ENCODE measurements at regions not wholly inside any gene's neighbourhood (a gene's known extent, or its start where the extent isn't known, plus 50 kb on each side); places are given as distances from the start of the nearest gene placed in this dataset.

GRCh38 chr5:84874196-84874595 is 489.5 kb upstream of the EDIL3 start:
- TF ChIP-seq CTCF (IDR thresholded peaks at IDR 0.05; ENCODE audit: poor library complexity) (no peak), EZH2 (IDR thresholded peaks at IDR 0.05; ENCODE audit: borderline replicate concordance) (no peak), EZH2phosphoT487 (IDR thresholded peaks at IDR 0.05; ENCODE audit: low read depth, severe bottlenecking, unreplicated experiment) (no peak)

All from hepatocyte (in vitro differentiated cells).